Neural cell (in vitro differentiated cells): ENCODE measurements at regions not wholly inside any gene's neighbourhood (a gene's known extent, or its start where the extent isn't known, plus 50 kb on each side); places are given as distances from the start of the nearest gene placed in this dataset.

Source experiments
- EP300 ChIP-seq: fragments of 450-650 bp; conservative IDR thresholded peaks from 2 replicates; pipeline ENCODE4 v1.6.1; 2014; ENCODE audit warnings: antibody characterized with exemption, mild to moderate bottlenecking, moderate library complexity; ENCODE audit not compliant: poor library complexity, severe bottlenecking
- EZH2 ChIP-seq: fragments of 200-600, 300-800 bp; shearing (Covaris generic), sonication (generic); IDR thresholded peaks from 2 replicates; pipeline ENCODE4 v1.6.1; 2014; ENCODE audit warnings: antibody characterized with exemption, low read length, borderline replicate concordance, mild to moderate bottlenecking; ENCODE audit not compliant: insufficient read depth, poor library complexity, severe bottlenecking
- POLR2AphosphoS5 ChIP-seq: IDR thresholded peaks from 2 replicates; pipeline ENCODE4 v1.6.1; 2012
- SMC3 ChIP-seq: fragments of 450-650 bp; conservative IDR thresholded peaks from 2 replicates; pipeline ENCODE4 v1.6.1; 2014; ENCODE audit warnings: antibody characterized with exemption, mild to moderate bottlenecking, moderate library complexity; ENCODE audit not compliant: poor library complexity
- TF ChIP-seq, protein P1 (sequence below): fragments of 450-650 bp; IDR thresholded peaks from 2 replicates; pipeline ENCODE4 v1.5.1; 2014; ENCODE audit warnings: antibody characterized with exemption, mild to moderate bottlenecking, moderate library complexity; ENCODE audit not compliant: poor library complexity, severe bottlenecking
- TF ChIP-seq, protein P2 (sequence below): IDR thresholded peaks from 2 replicates; pipeline ENCODE4 v1.6.1; 2012; ENCODE audit warnings: borderline replicate concordance

DNA sequence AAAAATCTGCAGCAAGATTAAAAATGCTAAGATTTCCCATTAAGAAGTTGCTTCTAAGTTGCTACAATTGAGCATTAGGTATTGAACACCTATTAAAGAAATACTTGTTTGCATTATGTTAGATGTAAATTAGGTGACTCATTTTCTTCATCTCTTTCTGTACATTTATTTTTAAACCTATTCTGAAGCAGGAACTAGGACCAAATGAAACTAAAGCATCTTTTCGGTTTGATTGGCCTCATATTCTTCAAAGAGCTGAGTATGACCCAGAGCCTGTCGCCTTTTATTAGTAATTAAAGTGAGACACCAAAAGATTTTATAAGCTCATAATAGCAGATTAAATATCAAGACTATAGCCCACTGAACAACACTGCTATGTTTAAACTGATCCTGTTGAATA lies 83.4 kb upstream of the ZEB2 start:
- no peak for TF ChIP-seq POLR2AphosphoS5
- TF ChIP-seq, protein P1, sequence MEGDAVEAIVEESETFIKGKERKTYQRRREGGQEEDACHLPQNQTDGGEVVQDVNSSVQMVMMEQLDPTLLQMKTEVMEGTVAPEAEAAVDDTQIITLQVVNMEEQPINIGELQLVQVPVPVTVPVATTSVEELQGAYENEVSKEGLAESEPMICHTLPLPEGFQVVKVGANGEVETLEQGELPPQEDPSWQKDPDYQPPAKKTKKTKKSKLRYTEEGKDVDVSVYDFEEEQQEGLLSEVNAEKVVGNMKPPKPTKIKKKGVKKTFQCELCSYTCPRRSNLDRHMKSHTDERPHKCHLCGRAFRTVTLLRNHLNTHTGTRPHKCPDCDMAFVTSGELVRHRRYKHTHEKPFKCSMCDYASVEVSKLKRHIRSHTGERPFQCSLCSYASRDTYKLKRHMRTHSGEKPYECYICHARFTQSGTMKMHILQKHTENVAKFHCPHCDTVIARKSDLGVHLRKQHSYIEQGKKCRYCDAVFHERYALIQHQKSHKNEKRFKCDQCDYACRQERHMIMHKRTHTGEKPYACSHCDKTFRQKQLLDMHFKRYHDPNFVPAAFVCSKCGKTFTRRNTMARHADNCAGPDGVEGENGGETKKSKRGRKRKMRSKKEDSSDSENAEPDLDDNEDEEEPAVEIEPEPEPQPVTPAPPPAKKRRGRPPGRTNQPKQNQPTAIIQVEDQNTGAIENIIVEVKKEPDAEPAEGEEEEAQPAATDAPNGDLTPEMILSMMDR: no peak
- no peak for TF ChIP-seq EZH2
- TF ChIP-seq EP300: no peak
- TF ChIP-seq SMC3: no peak
- TF ChIP-seq, protein P2, sequence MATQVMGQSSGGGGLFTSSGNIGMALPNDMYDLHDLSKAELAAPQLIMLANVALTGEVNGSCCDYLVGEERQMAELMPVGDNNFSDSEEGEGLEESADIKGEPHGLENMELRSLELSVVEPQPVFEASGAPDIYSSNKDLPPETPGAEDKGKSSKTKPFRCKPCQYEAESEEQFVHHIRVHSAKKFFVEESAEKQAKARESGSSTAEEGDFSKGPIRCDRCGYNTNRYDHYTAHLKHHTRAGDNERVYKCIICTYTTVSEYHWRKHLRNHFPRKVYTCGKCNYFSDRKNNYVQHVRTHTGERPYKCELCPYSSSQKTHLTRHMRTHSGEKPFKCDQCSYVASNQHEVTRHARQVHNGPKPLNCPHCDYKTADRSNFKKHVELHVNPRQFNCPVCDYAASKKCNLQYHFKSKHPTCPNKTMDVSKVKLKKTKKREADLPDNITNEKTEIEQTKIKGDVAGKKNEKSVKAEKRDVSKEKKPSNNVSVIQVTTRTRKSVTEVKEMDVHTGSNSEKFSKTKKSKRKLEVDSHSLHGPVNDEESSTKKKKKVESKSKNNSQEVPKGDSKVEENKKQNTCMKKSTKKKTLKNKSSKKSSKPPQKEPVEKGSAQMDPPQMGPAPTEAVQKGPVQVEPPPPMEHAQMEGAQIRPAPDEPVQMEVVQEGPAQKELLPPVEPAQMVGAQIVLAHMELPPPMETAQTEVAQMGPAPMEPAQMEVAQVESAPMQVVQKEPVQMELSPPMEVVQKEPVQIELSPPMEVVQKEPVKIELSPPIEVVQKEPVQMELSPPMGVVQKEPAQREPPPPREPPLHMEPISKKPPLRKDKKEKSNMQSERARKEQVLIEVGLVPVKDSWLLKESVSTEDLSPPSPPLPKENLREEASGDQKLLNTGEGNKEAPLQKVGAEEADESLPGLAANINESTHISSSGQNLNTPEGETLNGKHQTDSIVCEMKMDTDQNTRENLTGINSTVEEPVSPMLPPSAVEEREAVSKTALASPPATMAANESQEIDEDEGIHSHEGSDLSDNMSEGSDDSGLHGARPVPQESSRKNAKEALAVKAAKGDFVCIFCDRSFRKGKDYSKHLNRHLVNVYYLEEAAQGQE: no peak
